Coronary artery (tissue), 2 donors: ENCODE measurements at regions not wholly inside any gene's neighbourhood (a gene's known extent, or its start where the extent isn't known, plus 50 kb on each side); places are given as distances from the start of the nearest gene placed in this dataset.

Experiments
- DNase-seq: peaks from one replicate; pipeline ENCODE4 v3.0.0-alpha.2; 2017; ENCODE audit warnings: low spot score
- H3K27ac ChIP-seq, 2 donors: fragments of 200-600 bp; sonication (generic); one replicate each; pipeline ENCODE4 v1.5.1; 2016 to 2019
- H3K4me3 ChIP-seq: fragments of 200-600 bp; sonication (generic); 2 replicates; pipeline ENCODE4 v1.5.1; 2016; ENCODE audit warnings: mild to moderate bottlenecking, moderate library complexity
- CTCF ChIP-seq: fragments of 200-600 bp; sonication (generic); IDR thresholded peaks from one replicate; pipeline ENCODE4 v1.5.1; 2019; ENCODE audit warnings: antibody characterized with exemption

GRCh38 chrX:9352694-9353411 is 112.0 kb upstream of the TBL1X start:
- no peak for DNase-seq
- H3K4me3 ChIP-seq, result no peak overlapping the region
- no peak overlapping the region for H3K27ac ChIP-seq
- TF ChIP-seq CTCF, result no peak

- DNase-seq, result no peak
- no peak overlapping the region for H3K27ac ChIP-seq
- no peak for TF ChIP-seq CTCF
- H3K4me3 ChIP-seq, result no peak overlapping the region
Observed at GRCh38 chrX:9354918-9355317, 109.9 kb upstream of the TBL1X start.

GRCh38 chrX:9355739-9356138 is 109.1 kb upstream of the TBL1X start:
- TF ChIP-seq CTCF, result no peak
- H3K27ac ChIP-seq, result no peak overlapping the region
- DNase-seq, result no peak
- no peak overlapping the region for H3K4me3 ChIP-seq

GRCh38 chrX:9356846-9357245 is 108.0 kb upstream of the TBL1X start:
- Histone ChIP-seq H3K4me3 (no peak overlapping the region), H3K27ac (no peak overlapping the region)
- DNase-seq, result no peak
- TF ChIP-seq CTCF, result no peak

GRCh38 chrX:9357518-9358114 is 107.2 kb upstream of the TBL1X start:
- no peak overlapping the region for H3K27ac ChIP-seq
- DNase-seq, result no peak
- TF ChIP-seq CTCF, result no peak

GRCh38 chrX:9362363-9362928 is 102.4 kb upstream of the TBL1X start:
- H3K27ac ChIP-seq, result no peak overlapping the region
- no peak for TF ChIP-seq CTCF
- no peak for DNase-seq
- H3K4me3 ChIP-seq, result no peak overlapping the region

More at GRCh38 chrX:9357518-9358114, 107.2 kb upstream of the TBL1X start:
- no peak overlapping the region for H3K4me3 ChIP-seq

- H3K4me3 ChIP-seq, result no peak overlapping the region
- no peak overlapping the region for H3K27ac ChIP-seq
- TF ChIP-seq CTCF, result no peak
- DNase-seq, result no peak
Observed at GRCh38 chrX:9367421-9367820, 97.4 kb upstream of the TBL1X start.
